ENCODE measurements at regions not wholly inside any gene's neighbourhood (a gene's known extent, or its start where the extent isn't known, plus 50 kb on each side); places are given as distances from the start of the nearest gene placed in this dataset.

GRCh38 chr2:76461431-76461830 lies 750.7 kb upstream of the GCFC2 start:
- Mint-ChIP-seq H3K4me1 (ENCODE audit: insufficient read depth, unreplicated experiment) (no peaks in the 10 kb centered on the region), H3K27ac (ENCODE audit: low read depth, unreplicated experiment) (no peak overlapping the region), H3K4me3 (ENCODE audit: unreplicated experiment) (no peak overlapping the region), H3K36me3 (ENCODE audit: insufficient read depth, unreplicated experiment) (no peaks in the 10 kb centered on the region), H3K27me3 (ENCODE audit: insufficient read depth, unreplicated experiment) (peaks cover 70% of the 10 kb centered on the region), H3K9me3 (ENCODE audit: unreplicated experiment) (no peaks in the 10 kb centered on the region)
- BruUV-seq (replicated peaks) = no TSS peak
- intact Hi-C loops (cut with micrococcal nuclease) = loop anchor here (5.0 kb wide), 1 partner anchor 674 kb away; no protein-coding TSS in a partner anchor
- no peak for DNase-seq (ENCODE audit: unreplicated experiment)
- ChIA-PET CTCF (no interaction called here), POLR2A (no interaction called here)
- no peak for TF ChIP-seq CTCF (IDR thresholded peaks at IDR 0.05; ENCODE audit: unreplicated experiment)

- CTCF ChIA-PET = no interaction called here
- Mint-ChIP-seq H3K27ac (ENCODE audit: low read depth, unreplicated experiment) (no peak overlapping the region), H3K9me3 (ENCODE audit: unreplicated experiment) (no peaks in the 10 kb centered on the region), H3K27me3 (ENCODE audit: insufficient read depth, unreplicated experiment) (peaks cover 50% of the 10 kb centered on the region), H3K4me1 (ENCODE audit: insufficient read depth, unreplicated experiment) (no peaks in the 10 kb centered on the region), H3K4me3 (ENCODE audit: unreplicated experiment) (no peak overlapping the region), H3K36me3 (ENCODE audit: insufficient read depth, unreplicated experiment) (no peaks in the 10 kb centered on the region)
- no peak for DNase-seq (ENCODE audit: unreplicated experiment)
- POLR2A ChIA-PET = no interaction called here
- TF ChIP-seq CTCF (IDR thresholded peaks at IDR 0.05; ENCODE audit: unreplicated experiment) = no peak
- BruUV-seq (replicated peaks) = no TSS peak
- intact Hi-C loops (cut with micrococcal nuclease) = loop anchor here (1.0 kb wide), 1 partner anchor 20 kb away; no protein-coding TSS in a partner anchor
These were observed 745.2 kb upstream of the GCFC2 start for GRCh38 chr2:76455910-76456309.

GRCh38 chr2:76450024-76450475 lies 739.3 kb upstream of the GCFC2 start:
- Mint-ChIP-seq H3K36me3 (ENCODE audit: insufficient read depth, unreplicated experiment) (no peaks in the 10 kb centered on the region), H3K4me3 (ENCODE audit: unreplicated experiment) (no peak overlapping the region), H3K9me3 (ENCODE audit: unreplicated experiment) (no peaks in the 10 kb centered on the region), H3K27me3 (ENCODE audit: insufficient read depth, unreplicated experiment) (peaks cover 13% of the 10 kb centered on the region), H3K4me1 (ENCODE audit: insufficient read depth, unreplicated experiment) (no peaks in the 10 kb centered on the region), H3K27ac (ENCODE audit: low read depth, unreplicated experiment) (no peak overlapping the region)
- BruUV-seq (replicated peaks) = no TSS peak
- no peak for TF ChIP-seq CTCF (IDR thresholded peaks at IDR 0.05; ENCODE audit: unreplicated experiment)
- POLR2A ChIA-PET = no interaction called here
- intact Hi-C loops (cut with micrococcal nuclease) = no loop called here
- CTCF ChIA-PET = no interaction called here
- DNase-seq (ENCODE audit: unreplicated experiment) = no peak

GRCh38 chr2:76448956-76449355 lies 738.2 kb upstream of the GCFC2 start:
- Mint-ChIP-seq H3K36me3 (ENCODE audit: insufficient read depth, unreplicated experiment) (no peaks in the 10 kb centered on the region), H3K27me3 (ENCODE audit: insufficient read depth, unreplicated experiment) (peaks cover 13% of the 10 kb centered on the region), H3K27ac (ENCODE audit: low read depth, unreplicated experiment) (no peak overlapping the region), H3K9me3 (ENCODE audit: unreplicated experiment) (peaks cover 7% of the 10 kb centered on the region), H3K4me3 (ENCODE audit: unreplicated experiment) (no peak overlapping the region), H3K4me1 (ENCODE audit: insufficient read depth, unreplicated experiment) (no peaks in the 10 kb centered on the region)
- CTCF ChIA-PET = no interaction called here
- no peak for TF ChIP-seq CTCF (IDR thresholded peaks at IDR 0.05; ENCODE audit: unreplicated experiment)
- no TSS peak for BruUV-seq (replicated peaks)
- intact Hi-C loops (cut with micrococcal nuclease) = no loop called here
- no peak for DNase-seq (ENCODE audit: unreplicated experiment)
- POLR2A ChIA-PET = no interaction called here

All from MCF 10A (cell line).